ENCODE measurements at regions not wholly inside any gene's neighbourhood (a gene's known extent, or its start where the extent isn't known, plus 50 kb on each side); places are given as distances from the start of the nearest gene placed in this dataset.
A peak's percentile ranks its signal among the peaks of the same experiment; 100 is the strongest.
"Not testable (repeated sequence)": the region's sequence is repeated elsewhere in the genome, so short reads cannot be mapped to it uniquely, and the experiment has no call there.

GRCh38 chr9:99478469-99479027 lies 256.5 kb downstream of the SEC61B start:
- no peak for DNase-seq (ENCODE audit: low read depth)

DNA sequence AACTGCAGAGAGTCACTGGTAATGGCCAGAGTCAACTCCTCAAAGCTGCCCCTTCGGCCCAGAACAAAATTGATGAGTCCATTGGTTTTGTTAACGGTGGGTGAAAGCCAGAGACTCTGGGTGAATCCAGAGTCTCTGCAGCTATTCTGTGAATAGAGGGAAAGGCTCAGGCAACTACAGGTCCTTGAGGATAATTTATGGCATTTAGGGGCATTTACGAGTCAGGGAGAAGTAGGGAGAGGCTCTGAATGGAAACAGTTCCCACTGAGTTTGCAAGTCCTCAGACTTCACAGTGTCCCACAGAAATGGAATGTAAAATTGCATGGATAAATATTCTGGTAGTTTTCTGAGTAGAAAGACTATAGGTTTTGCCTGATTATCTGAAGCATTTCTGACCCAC lies 257.8 kb downstream of the SEC61B start:
- DNase-seq (ENCODE audit: low read depth), result no peak

- no peak for DNase-seq (ENCODE audit: low read depth)
Observed at GRCh38 chr9:99485459-99485858, 263.4 kb downstream of the SEC61B start.

DNA sequence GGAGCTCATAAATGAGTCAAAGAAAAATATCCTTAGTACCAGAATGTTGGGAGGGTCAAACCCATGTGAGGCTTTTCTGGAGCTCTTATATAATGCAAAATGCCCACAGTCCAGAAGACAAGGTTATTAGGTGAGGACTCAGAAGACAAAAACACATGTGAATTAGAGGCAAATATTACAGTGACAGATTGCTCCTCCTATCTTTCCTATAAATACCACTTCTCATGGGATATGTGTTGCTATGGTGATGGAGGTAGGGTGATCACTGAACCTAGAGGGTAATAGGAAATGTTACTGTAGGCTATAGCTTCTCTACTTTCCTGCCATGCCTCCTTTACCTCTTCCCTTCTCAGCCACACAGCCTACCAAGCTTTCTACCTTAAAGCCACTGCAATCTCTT lies 264.6 kb downstream of the SEC61B start:
- DNase-seq (ENCODE audit: low read depth), result no peak

DNA sequence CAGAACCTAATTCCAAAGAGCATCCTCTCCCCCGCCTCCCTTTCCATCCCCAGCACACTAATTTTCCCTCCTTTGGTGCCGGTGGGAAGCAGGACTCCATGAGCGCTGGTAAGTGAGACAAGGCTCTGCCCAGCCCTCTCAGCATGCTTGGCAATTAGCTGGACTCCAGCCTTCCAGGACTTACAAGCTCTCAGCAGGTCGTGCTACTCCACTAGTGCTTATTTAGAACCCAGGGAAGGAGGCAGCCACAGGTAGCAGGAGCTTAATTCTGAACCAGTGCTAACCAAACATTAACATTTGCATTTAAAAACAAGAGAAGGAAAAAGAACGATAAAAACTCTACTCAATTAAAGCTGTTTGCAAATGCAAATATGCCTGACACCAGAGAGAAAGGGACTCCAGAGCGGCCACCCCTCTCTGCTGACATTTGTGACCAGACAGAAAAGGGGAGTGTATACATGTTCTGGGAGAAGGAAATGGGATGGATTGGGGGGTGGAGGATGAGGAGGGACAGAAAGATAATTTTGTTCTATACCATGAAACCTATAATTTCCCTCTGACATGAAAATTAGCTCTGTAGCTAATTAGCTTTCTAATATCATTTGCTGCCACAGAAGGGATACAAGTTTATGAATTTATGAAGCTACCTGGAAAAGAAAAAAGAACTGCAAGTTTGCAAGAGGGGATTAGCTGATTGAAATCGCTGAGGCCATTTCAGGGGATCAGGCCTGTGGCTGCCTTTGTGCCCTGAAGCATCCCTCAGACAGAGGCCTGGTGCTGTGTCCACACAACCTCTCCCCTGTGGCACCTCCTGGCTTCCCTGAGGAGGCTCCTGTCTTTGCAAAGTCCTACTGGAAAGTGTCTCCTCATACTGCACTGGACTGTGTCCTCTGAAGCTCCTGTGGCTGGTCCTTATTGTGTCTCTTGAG lies 266.3 kb downstream of the SEC61B start:
- DNase-seq (ENCODE audit: low read depth), result no peak

DNA sequence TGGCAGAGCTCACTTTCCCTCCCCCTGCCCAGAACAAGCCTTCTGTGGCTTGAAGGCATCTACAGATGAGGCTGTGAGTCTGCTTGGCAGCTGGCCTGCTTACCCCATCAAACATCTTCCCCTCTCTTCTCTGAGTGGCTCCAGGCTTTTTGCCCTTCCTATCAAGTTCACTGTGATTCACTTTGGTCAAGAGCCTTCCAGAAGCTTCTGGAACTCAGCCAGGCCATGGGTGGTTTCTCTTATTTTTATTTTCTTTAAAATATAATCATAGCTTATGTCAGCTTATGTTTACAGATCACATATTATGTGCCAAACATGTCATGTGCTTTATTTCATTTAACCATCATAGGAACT lies 267.0 kb downstream of the SEC61B start:
- peak; percentile 44 for DNase-seq (ENCODE audit: low read depth)

GRCh38 chr9:99490729-99491128 lies 268.6 kb downstream of the SEC61B start:
- no peak for DNase-seq (ENCODE audit: low read depth)

DNA sequence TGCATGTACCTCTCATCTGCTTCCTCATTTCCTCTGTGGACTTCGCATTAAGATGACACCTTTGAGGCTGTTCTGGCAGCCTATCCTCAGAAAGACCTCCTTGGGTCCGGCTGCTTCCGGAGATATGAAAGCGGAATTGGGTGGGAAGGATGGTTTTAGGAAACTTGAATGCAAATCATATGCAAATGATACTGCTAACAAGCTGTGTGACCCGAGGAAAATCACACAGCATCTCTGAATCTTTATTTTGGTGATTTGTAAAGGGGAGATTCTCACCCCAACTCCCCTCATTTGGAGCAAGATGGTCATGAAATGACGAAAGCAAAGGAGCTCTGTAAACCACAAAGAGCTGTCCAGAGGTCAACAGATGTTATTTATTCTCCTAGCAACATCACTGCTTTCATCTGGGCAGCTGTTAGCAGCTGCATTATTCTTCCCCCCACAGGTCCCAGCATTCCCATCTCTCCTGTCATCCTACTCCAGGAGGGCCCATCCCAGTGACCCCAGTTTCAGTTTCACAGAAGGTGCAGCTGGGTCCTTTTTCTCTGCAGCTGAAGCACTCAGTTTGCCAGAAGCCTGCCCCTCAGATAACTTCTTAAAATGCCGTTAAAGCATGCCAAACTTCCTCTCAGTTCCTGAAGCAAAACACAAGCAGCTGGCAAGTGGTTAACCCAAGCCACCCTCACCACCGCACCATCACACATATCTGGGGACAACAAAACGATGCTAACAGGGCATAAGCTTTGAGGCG lies 269.5 kb downstream of the SEC61B start:
- peak; percentile 34 for DNase-seq (ENCODE audit: low read depth)

DNA sequence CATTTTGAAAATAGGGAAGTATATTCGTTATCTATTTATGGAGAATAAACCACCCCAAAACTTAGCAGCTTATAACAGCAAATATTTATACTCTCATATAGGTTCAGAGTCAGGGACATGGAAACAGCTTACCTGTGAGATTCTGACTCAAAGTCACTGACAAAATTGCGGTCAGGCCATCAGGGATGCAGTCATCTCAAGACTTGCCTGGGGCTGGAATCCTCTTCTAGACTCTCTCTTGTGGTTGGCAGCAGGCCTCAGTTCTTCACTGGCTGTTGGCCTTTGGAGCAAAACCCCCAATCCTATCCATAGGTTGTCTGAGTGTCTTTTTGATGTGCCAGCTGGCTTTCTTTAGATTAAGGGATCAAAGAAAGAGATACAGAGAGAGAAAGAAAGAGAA lies 275.6 kb downstream of the SEC61B start:
- no peak for DNase-seq (ENCODE audit: low read depth)

DNA sequence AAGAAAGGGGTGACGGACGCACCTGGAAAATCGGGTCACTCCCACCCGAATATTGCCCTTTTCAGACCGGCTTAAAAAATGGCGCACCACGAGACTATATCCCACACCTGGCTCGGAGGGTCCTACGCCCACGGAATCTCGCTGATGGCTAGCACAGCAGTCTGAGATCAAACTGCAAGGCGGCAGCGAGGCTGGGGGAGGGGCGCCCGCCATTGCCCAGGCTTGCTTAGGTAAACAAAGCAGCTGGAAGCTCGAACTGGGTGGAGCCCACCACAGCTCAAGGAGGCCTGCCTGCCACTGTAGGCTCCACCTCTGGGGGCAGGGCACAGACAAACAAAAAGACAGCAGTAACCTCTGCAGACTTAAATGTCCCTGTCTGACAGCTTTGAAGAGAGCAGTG lies 276.9 kb downstream of the SEC61B start:
- DNase-seq (ENCODE audit: low read depth), result not testable (repeated sequence)

GRCh38 chr9:99505936-99506335 lies 283.9 kb downstream of the SEC61B start:
- DNase-seq (ENCODE audit: low read depth), result no peak

DNA sequence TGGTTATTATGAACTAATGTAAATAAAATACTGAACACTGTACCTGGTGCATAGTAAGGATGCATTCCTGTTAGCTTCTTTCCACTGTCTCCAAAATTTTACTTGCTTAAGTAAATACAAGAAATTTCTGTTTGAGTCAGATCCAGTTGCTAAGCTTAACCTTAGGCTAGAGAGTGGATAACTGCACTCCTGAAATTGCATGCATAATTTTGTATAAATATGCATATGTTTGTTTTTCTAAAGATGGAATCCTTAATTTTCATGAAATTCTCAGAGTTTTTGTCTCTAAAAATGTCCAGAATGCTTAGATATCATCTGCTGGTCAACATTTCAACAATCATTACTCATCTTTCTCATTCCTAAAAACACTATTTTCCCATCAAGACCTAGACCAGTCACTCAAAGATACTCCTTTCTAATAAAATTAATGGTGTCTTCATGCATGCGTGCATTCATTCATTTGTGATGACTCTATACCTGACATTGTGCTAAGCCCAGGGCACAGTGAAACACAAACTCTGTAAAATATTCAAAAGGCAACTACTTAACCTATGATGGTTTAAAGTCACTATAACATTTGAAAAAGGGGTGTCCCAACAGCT lies 284.8 kb downstream of the SEC61B start:
- DNase-seq (ENCODE audit: low read depth), result no peak

GRCh38 chr9:99509065-99509745 lies 287.1 kb downstream of the SEC61B start:
- DNase-seq (ENCODE audit: low read depth), result no peak

DNA sequence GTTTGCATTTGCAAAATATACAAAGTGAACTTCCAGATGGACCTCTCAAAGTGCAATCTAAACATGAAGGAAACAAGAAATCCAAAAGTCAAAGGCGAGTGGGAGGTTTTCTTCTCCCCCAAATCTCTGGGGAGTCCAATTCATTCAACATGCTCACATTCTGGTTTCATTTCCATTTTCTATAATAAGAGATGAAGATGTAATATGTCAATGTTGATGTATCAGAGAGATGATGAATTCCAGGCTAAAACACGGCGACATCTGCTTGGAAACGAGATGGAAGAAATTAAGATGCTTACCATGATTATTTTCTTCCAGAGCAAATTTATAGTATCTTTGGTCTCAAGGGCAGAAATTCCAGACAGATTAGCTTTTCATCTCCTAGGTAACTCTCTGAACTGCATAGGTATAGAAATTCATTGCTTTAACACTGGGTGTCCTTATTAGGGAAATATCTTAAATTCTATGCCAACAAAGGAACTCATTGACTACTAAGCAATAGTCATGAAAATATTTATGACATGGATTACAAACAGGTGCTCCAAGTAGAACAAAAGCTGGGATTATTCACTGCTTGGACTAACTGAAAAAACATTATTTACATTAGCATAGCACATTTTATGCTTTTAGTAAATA lies 287.9 kb downstream of the SEC61B start:
- no peak for DNase-seq (ENCODE audit: low read depth)

- peak; percentile 6 for DNase-seq (ENCODE audit: low read depth)
Observed at GRCh38 chr9:99511723-99512122, 289.6 kb downstream of the SEC61B start.

DNA sequence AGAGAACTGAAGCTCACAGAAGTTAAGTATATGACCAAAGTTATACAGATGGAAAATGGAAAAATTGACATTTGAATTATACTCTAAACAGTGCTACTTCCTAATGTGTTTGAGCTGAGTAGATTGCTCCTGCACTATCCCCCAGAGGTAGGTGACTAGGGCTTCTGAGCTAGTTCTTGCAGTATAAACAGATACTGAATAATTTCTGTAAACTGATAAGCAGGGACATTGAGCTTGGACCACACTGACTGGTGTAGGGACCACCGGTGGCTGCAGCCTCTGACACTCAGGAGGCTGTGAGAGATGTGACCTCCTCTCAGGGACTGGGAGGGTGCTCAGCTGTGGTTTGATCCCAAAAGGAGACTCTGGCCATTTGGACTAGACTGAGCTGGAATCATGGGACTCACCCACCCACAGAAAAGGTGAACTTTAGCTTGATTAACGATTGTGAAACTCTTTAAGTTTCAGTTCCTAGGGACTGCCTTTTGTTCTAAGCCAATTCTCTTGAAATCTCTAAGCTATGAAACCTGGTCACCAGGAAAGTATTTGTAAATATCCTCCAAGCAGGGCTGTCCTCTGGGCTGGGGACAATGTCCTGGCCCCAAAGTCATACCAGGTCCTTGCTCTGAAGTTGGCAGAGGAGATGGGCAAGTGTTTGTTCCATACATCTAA lies 291.5 kb downstream of the SEC61B start:
- no peak for DNase-seq (ENCODE audit: low read depth)

- DNase-seq (ENCODE audit: low read depth), result no peak
Observed at GRCh38 chr9:99515093-99515492, 293.0 kb downstream of the SEC61B start.

GRCh38 chr9:99515895-99516656 lies 294.0 kb downstream of the SEC61B start:
- no peak for DNase-seq (ENCODE audit: low read depth)

DNA sequence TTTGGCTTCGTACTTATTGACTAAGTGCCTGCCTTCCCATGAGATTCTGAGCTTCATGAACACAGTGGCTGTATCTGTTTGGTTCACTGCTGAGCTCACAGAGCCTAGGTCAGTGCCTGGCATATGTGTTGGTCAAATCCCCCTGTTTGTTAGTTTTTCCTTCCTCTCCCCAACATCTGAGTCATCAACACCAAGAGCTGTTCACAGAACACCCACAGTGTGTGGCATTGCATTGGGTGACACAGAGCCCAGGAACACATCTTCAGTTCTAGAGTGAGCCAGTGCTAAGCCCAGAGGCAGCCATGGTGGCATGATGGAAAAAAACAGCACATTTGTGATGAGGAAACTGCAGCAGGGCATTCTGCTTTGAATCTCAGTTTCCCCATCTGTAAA lies 294.6 kb downstream of the SEC61B start:
- DNase-seq (ENCODE audit: low read depth), result peak; percentile 4

GRCh38 chr9:99523838-99524237 lies 297.8 kb upstream of the NR4A3 start:
- DNase-seq (ENCODE audit: low read depth), result no peak

Measured in LHCN-M2 (cell line).